Endothelial cell of umbilical vein (primary cell): ENCODE measurements at regions not wholly inside any gene's neighbourhood (a gene's known extent, or its start where the extent isn't known, plus 50 kb on each side); places are given as distances from the start of the nearest gene placed in this dataset.

Source experiments
- CTCF ChIP-seq, 2 donors: IDR thresholded peaks; 1 replicate in 1 of 2; 2 replicates in 1 of 2; pipeline ENCODE4 v1.5.1; 2011; ENCODE audit warnings: low read length in 2 of 2, mild to moderate bottlenecking in 2 of 2, moderate library complexity in 2 of 2, control low read depth in 1 of 2, inconsistent platforms in 1 of 2, low read depth in 1 of 2; ENCODE audit not compliant: insufficient read depth in 1 of 2; ENCODE audit errors: extremely low read depth in 1 of 2
- EZH2 ChIP-seq: IDR thresholded peaks from 2 replicates; pipeline ENCODE4 v1.6.1; 2012; ENCODE audit warnings: borderline replicate concordance, low read depth, mild to moderate bottlenecking, moderate library complexity, low read length, inconsistent platforms; ENCODE audit not compliant: severe bottlenecking
- MYC ChIP-seq: IDR thresholded peaks from one replicate; pipeline ENCODE4 v1.6.1; 2011; ENCODE audit warnings: mild to moderate bottlenecking, low read depth, low read length
- POLR2A ChIP-seq: IDR thresholded peaks from 2 replicates; pipeline ENCODE4 v1.6.1; 2012; ENCODE audit warnings: low read depth, mild to moderate bottlenecking, control low read depth, low read length
- POLR2AphosphoS5 ChIP-seq: IDR thresholded peaks from 2 replicates; pipeline ENCODE4 v1.6.1; 2012; ENCODE audit warnings: low read depth, mild to moderate bottlenecking, control low read depth, low read length, moderate library complexity; ENCODE audit not compliant: insufficient read depth

- TF ChIP-seq CTCF (IDR thresholded peaks at IDR 0.05; ENCODE audit: extremely low read depth in 1 of 2, insufficient read depth in 1 of 2, low read depth in 1 of 2, low read length in 2 of 2) (no peak), EZH2 (no peak), POLR2AphosphoS5 (no peak), MYC (no peak), POLR2A (no peak)
Observed at GRCh38 chr2:81084101-81084500, 779.5 kb upstream of the LRRTM1 start.
